ENCODE measurements at regions not wholly inside any gene's neighbourhood (a gene's known extent, or its start where the extent isn't known, plus 50 kb on each side); places are given as distances from the start of the nearest gene placed in this dataset.
"Not testable (repeated sequence)": the region's sequence is repeated elsewhere in the genome, so short reads cannot be mapped to it uniquely, and the experiment has no call there.

DNA sequence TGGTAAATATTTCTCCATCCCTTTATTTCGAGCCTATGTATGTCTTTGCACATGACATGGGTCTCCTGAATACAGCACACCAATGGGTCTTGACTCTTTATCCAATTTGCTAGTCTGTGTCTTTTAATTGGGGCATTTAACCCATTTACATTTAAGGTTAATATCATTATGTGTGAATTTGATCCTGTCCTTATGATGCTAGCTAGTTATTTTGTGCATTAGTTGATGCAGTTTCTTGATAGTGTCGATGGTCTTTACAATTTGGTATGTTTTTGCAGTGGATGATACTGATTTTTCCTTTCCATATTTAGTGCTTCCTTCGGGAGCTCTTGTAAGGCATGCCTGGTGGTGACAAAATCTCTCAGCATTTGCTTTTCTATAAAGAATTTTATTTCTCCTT lies 1675.9 kb downstream of the OTOL1 start:
- TF ChIP-seq CTCFL (IDR thresholded peaks at IDR 0.05; ENCODE audit: borderline replicate concordance, insufficient read depth, low read depth, low read length, poor library complexity, severe bottlenecking); USF1 (CRISPR knock-in tag; IDR thresholded peaks at IDR 0.05); CTCF (IDR thresholded peaks at IDR 0.05 in 2 of 3, conservative IDR thresholded peaks at IDR 0.05 in 1 of 3; ENCODE audit: insufficient read depth in 2 of 3, low read depth in 1 of 3, low read length in 3 of 3); ESRRA (IDR thresholded peaks at IDR 0.05; ENCODE audit: borderline replicate concordance, low read depth); EGR1 (conservative IDR thresholded peaks at IDR 0.05); EP300 (IDR thresholded peaks at IDR 0.05; ENCODE audit: low read length); CHCHD3 (CRISPR knock-in tag; IDR thresholded peaks at IDR 0.05); THRA (IDR thresholded peaks at IDR 0.05); CBX1 (IDR thresholded peaks at IDR 0.05; ENCODE audit: low read depth): not testable (repeated sequence)
